ENCODE measurements at regions not wholly inside any gene's neighbourhood (a gene's known extent, or its start where the extent isn't known, plus 50 kb on each side); places are given as distances from the start of the nearest gene placed in this dataset.

GRCh38 chr1:234909851-234910250, 218.8 kb downstream of the TOMM20 start:
- TF ChIP-seq ZNF830 (tag by site-specific recombination; IDR thresholded peaks at IDR 0.05; ENCODE audit: low read depth) (no peak), ZNF138 (tag by site-specific recombination; IDR thresholded peaks at IDR 0.05; ENCODE audit: borderline replicate concordance) (no peak), ZBTB6 (tag by site-specific recombination; IDR thresholded peaks at IDR 0.05) (no peak)

Measured in HEK293 (cell line).